T-helper 1 cell treated with Interleukin-12 subunit alpha and Interleukin-12 subunit beta and Interleukin-4 antibody, amounts not matched to agents 30 μg/mL and 1 μg/mL, for 36 hours (primary cell): ENCODE measurements at regions not wholly inside any gene's neighbourhood (a gene's known extent, or its start where the extent isn't known, plus 50 kb on each side); places are given as distances from the start of the nearest gene placed in this dataset.

Experiments
- H3K27ac Mint-ChIP-seq: one replicate; pipeline ENCODE4 v1.8.0; 2021; ENCODE audit warnings: mild to moderate bottlenecking, mixed read lengths
- H3K27me3 Mint-ChIP-seq: one replicate; pipeline ENCODE4 v1.8.0; 2021; ENCODE audit warnings: low read depth, mixed read lengths
- H3K36me3 Mint-ChIP-seq: one replicate; pipeline ENCODE4 v1.8.0; 2021; ENCODE audit warnings: low read depth, mixed read lengths
- H3K4me1 Mint-ChIP-seq: one replicate; pipeline ENCODE4 v1.8.0; 2021; ENCODE audit warnings: low read depth, mixed read lengths
- H3K4me3 Mint-ChIP-seq: one replicate; pipeline ENCODE4 v1.8.0; 2021; ENCODE audit warnings: mild to moderate bottlenecking, moderate library complexity, mixed read lengths
- H3K9me3 Mint-ChIP-seq: one replicate; pipeline ENCODE4 v1.8.0; 2021; ENCODE audit warnings: mixed read lengths

GRCh38 chr4:4740071-4740470 is 119.4 kb upstream of the MSX1 start:
- Mint-ChIP-seq H3K4me1 (no peaks in the 10 kb centered on the region), H3K36me3 (no peaks in the 10 kb centered on the region), H3K4me3 (no peak overlapping the region), H3K27ac (no peak overlapping the region), H3K27me3 (no peaks in the 10 kb centered on the region), H3K9me3 (peaks cover 10% of the 10 kb centered on the region)

DNA sequence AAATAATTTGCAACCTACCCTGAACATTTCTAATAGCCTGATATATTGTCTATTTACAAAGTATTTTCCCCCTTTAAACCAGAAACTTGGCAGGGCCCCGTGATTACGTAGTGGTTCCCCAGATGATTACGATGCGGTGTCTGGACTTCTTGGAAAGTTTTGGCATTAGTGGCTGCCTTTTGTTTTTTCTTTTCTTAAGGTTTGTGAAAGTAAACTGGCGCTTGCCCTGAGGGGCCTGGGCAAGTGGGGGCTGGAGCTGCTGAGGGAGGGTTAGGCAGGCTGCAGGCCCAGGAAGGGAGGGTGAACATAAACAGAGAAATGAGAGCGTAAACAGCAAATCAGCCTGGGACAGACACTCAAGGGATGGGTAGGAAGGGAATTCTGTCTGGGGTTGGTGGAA is 123.6 kb upstream of the MSX1 start:
- no peaks in the 10 kb centered on the region for H3K36me3 Mint-ChIP-seq
- no peak overlapping the region for H3K27ac Mint-ChIP-seq
- H3K9me3 Mint-ChIP-seq: peaks cover 4% of the 10 kb centered on the region
- H3K4me3 Mint-ChIP-seq: no peak overlapping the region
- no peaks in the 10 kb centered on the region for H3K27me3 Mint-ChIP-seq
- H3K4me1 Mint-ChIP-seq: no peaks in the 10 kb centered on the region

DNA sequence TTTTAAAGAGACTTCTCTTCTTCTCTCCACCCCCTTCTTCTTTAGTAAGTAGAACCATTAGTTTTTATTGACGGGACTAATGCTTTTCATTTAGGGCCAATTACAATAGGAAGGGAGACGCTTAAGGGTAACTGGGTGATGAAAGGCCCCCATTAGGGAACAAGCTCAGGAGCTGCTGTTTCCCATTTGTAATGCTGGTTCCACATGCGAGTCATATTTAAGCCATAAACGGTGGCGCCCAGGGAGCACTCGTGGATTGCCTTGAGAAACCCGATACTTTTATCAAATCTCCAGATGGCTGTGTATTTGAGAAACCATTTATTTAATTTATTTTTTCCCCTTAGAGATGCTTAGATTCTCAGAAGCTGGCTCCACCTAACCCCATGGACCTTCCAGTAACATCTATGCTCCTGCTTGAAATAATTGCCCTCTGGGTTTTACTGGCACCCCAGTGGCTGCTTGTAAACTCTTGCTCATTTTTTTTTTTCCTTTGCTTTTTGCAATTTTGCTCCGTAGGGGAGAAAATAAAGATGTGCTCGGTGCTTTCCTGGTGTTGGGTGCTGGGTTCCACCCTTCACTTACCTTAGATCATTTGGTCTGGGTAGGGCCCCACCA is 124.2 kb upstream of the MSX1 start:
- H3K36me3 Mint-ChIP-seq: no peaks in the 10 kb centered on the region
- H3K27ac Mint-ChIP-seq: no peak overlapping the region
- no peaks in the 10 kb centered on the region for H3K27me3 Mint-ChIP-seq
- no peak overlapping the region for H3K4me3 Mint-ChIP-seq
- H3K4me1 Mint-ChIP-seq: no peaks in the 10 kb centered on the region
- H3K9me3 Mint-ChIP-seq: peaks cover 4% of the 10 kb centered on the region

GRCh38 chr4:4734425-4734824 is 125.0 kb upstream of the MSX1 start:
- Mint-ChIP-seq H3K27me3 (no peaks in the 10 kb centered on the region), H3K4me3 (no peak overlapping the region), H3K4me1 (no peaks in the 10 kb centered on the region), H3K9me3 (peaks cover 4% of the 10 kb centered on the region), H3K27ac (no peak overlapping the region), H3K36me3 (no peaks in the 10 kb centered on the region)

DNA sequence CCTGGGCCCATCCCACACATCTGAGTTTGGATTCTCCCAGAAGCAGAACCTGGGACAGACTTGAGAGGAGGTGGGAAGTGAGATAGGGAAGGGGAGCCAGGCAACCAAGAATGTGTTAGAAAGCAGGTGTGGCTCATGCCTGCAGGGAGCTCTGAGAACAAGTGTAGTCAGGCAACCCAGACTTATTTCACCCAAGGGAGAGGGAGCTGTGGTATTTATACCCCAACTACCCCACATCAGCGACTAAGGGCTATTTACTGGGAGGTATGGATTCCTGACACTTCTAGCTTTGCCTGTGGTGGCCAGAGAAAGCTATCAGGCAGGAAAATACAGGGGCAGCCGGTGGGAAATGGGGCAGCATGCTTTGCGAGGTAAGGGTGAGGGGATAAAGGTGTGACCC is 125.8 kb upstream of the MSX1 start:
- H3K4me3 Mint-ChIP-seq: no peak overlapping the region
- H3K4me1 Mint-ChIP-seq: no peaks in the 10 kb centered on the region
- H3K27ac Mint-ChIP-seq: no peak overlapping the region
- no peaks in the 10 kb centered on the region for H3K36me3 Mint-ChIP-seq
- peaks cover 4% of the 10 kb centered on the region for H3K9me3 Mint-ChIP-seq
- H3K27me3 Mint-ChIP-seq: no peaks in the 10 kb centered on the region

- H3K36me3 Mint-ChIP-seq: no peaks in the 10 kb centered on the region
- H3K4me1 Mint-ChIP-seq: no peaks in the 10 kb centered on the region
- peaks cover 24% of the 10 kb centered on the region for H3K9me3 Mint-ChIP-seq
- no peak overlapping the region for H3K27ac Mint-ChIP-seq
- no peak overlapping the region for H3K4me3 Mint-ChIP-seq
- no peaks in the 10 kb centered on the region for H3K27me3 Mint-ChIP-seq
These were observed 129.2 kb upstream of the MSX1 start for GRCh38 chr4:4730249-4730648.

- Mint-ChIP-seq H3K9me3 (peaks cover 30% of the 10 kb centered on the region), H3K36me3 (no peaks in the 10 kb centered on the region), H3K4me3 (no peak overlapping the region), H3K27me3 (no peaks in the 10 kb centered on the region), H3K4me1 (no peaks in the 10 kb centered on the region), H3K27ac (no peak overlapping the region)
These were observed 130.3 kb upstream of the MSX1 start for GRCh38 chr4:4729206-4729605.

DNA sequence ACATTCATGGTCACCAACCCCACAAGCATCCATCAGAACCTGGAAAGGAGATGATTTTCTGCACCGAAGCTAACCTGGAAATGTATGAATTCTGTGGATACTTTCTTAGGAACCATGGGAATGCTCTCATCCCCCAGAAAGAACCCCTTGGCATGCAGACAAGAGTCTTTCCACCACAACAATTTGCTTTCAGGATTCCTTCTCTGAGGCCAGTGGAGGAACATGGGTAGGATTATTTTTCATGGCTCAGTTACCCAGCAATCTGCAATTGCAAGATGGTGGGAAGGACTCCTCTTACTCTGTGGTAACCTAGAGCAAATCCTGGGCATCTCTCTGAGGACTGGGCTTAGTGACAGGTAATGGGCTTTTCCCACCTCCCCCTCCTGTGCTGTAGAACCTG is 131.9 kb upstream of the MSX1 start:
- Mint-ChIP-seq H3K27me3 (no peaks in the 10 kb centered on the region), H3K36me3 (no peaks in the 10 kb centered on the region), H3K4me3 (no peak overlapping the region), H3K27ac (no peak overlapping the region), H3K4me1 (no peaks in the 10 kb centered on the region), H3K9me3 (peaks cover 37% of the 10 kb centered on the region)

GRCh38 chr4:4726051-4726450 is 133.4 kb upstream of the MSX1 start:
- Mint-ChIP-seq H3K9me3 (peaks cover 39% of the 10 kb centered on the region), H3K4me3 (no peak overlapping the region), H3K27me3 (no peaks in the 10 kb centered on the region), H3K27ac (no peak overlapping the region), H3K4me1 (no peaks in the 10 kb centered on the region), H3K36me3 (no peaks in the 10 kb centered on the region)

DNA sequence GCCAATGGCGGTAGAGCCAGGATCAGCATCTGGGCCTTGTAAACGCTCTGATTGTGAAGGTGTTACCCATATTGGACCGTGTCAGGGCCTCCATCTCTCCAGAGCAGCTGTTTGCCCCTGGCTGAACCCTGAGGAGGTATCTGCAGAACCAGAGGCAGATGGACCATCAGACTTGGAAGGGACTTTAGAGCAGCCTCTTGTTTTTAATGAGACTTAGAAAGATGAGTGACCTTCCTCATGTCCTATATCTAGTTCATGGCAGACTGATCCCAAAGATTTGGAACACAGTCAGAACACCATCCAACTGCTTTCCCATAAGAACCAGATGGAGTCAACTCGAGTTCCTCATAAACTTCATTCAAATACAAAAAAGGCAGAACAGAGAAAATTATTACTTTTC is 135.1 kb upstream of the MSX1 start:
- no peaks in the 10 kb centered on the region for H3K36me3 Mint-ChIP-seq

GRCh38 chr4:4721636-4722035 is 137.8 kb upstream of the MSX1 start:
- peaks cover 34% of the 10 kb centered on the region for H3K9me3 Mint-ChIP-seq
- H3K27ac Mint-ChIP-seq: no peak overlapping the region
- no peaks in the 10 kb centered on the region for H3K36me3 Mint-ChIP-seq
- H3K4me1 Mint-ChIP-seq: no peaks in the 10 kb centered on the region
- no peaks in the 10 kb centered on the region for H3K27me3 Mint-ChIP-seq
- H3K4me3 Mint-ChIP-seq: no peak overlapping the region

More for the DNA sequence above, 135.1 kb upstream of the MSX1 start:
- H3K9me3 Mint-ChIP-seq: peaks cover 39% of the 10 kb centered on the region
- no peak overlapping the region for H3K4me3 Mint-ChIP-seq
- H3K27ac Mint-ChIP-seq: no peak overlapping the region
- H3K27me3 Mint-ChIP-seq: no peaks in the 10 kb centered on the region
- H3K4me1 Mint-ChIP-seq: no peaks in the 10 kb centered on the region

DNA sequence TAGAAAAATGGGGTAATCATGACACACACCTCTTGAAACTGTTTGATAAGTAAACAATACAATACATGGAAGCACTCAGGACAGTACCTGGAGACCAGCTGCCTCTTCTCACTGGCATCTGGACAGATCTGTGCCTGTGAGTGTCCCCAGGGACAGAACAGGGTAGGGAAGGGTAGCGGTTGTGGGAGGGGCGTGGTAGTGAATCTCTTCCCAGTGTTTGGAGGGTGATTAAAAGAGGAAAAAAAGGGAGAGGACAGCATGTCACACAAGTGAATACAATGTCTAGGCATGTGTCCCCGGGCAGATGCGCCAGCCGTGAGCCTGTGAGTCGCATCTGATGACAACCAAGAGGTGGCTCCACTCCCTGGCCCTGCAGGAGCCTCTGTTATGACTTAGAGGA is 138.8 kb upstream of the MSX1 start:
- Mint-ChIP-seq H3K9me3 (peaks cover 24% of the 10 kb centered on the region), H3K4me1 (no peaks in the 10 kb centered on the region), H3K27ac (no peak overlapping the region), H3K36me3 (no peaks in the 10 kb centered on the region), H3K4me3 (no peak overlapping the region), H3K27me3 (no peaks in the 10 kb centered on the region)

- no peak overlapping the region for H3K27ac Mint-ChIP-seq
- no peaks in the 10 kb centered on the region for H3K27me3 Mint-ChIP-seq
- H3K4me3 Mint-ChIP-seq: no peak overlapping the region
- no peaks in the 10 kb centered on the region for H3K36me3 Mint-ChIP-seq
- no peaks in the 10 kb centered on the region for H3K4me1 Mint-ChIP-seq
- peaks cover 16% of the 10 kb centered on the region for H3K9me3 Mint-ChIP-seq
These were observed 140.0 kb upstream of the MSX1 start for GRCh38 chr4:4719436-4719835.

- Mint-ChIP-seq H3K9me3 (peaks cover 4% of the 10 kb centered on the region), H3K27me3 (no peaks in the 10 kb centered on the region), H3K4me3 (no peak overlapping the region), H3K36me3 (no peaks in the 10 kb centered on the region), H3K27ac (no peak overlapping the region), H3K4me1 (no peaks in the 10 kb centered on the region)
These were observed 141.8 kb upstream of the MSX1 start for GRCh38 chr4:4717692-4718091.

GRCh38 chr4:4714331-4714730 is 145.1 kb upstream of the MSX1 start:
- no peaks in the 10 kb centered on the region for H3K4me1 Mint-ChIP-seq

More at GRCh38 chr4:4714331-4714730, 145.1 kb upstream of the MSX1 start:
- Mint-ChIP-seq H3K27ac (no peak overlapping the region), H3K9me3 (no peaks in the 10 kb centered on the region), H3K27me3 (no peaks in the 10 kb centered on the region), H3K4me3 (no peak overlapping the region), H3K36me3 (no peaks in the 10 kb centered on the region)
